Small intestine (tissue), 7 donors: ENCODE measurements at regions not wholly inside any gene's neighbourhood (a gene's known extent, or its start where the extent isn't known, plus 50 kb on each side); places are given as distances from the start of the nearest gene placed in this dataset.

Experiments
- DNase-seq, 2 donors: peaks; one replicate each; pipeline versions ENCODE4 v3.0.0 to v3.0.0-alpha.2; 2013
- FAIRE-seq: peaks from 2 replicates; lab custom pipeline; 2012; peaks lifted over from hg19 to GRCh38; lab: Jason Lieb, UNC
- H3K27ac ChIP-seq, 3 donors: one replicate each; pipeline ENCODE4 v1.5.1; 2013; ENCODE audit warnings: low read length in 2 of 3, mild to moderate bottlenecking in 2 of 3, control low read depth in 1 of 3, inconsistent platforms in 1 of 3, low read depth in 1 of 3, moderate library complexity in 1 of 3
- H3K27me3 ChIP-seq, 3 donors: one replicate each; pipeline ENCODE4 v1.6.1; 2013; ENCODE audit warnings: low read length in 3 of 3, inconsistent platforms in 1 of 3; ENCODE audit not compliant: control insufficient read depth in 3 of 3, insufficient read depth in 3 of 3
- H3K36me3 ChIP-seq, 3 donors: one replicate each; pipeline ENCODE4 v1.6.1; 2013; ENCODE audit warnings: low read length in 3 of 3, inconsistent platforms in 1 of 3, low read depth in 1 of 3, mild to moderate bottlenecking in 1 of 3, moderate library complexity in 1 of 3; ENCODE audit not compliant: control insufficient read depth in 3 of 3, insufficient read depth in 2 of 3
- H3K4me1 ChIP-seq, 3 donors: one replicate each; pipeline ENCODE4 v1.6.1; 2013; ENCODE audit warnings: low read length in 2 of 3, inconsistent platforms in 1 of 3, low read depth in 1 of 3, mild to moderate bottlenecking in 1 of 3, moderate library complexity in 1 of 3; ENCODE audit not compliant: control insufficient read depth in 3 of 3, insufficient read depth in 2 of 3
- H3K4me3 ChIP-seq, 3 donors: one replicate each; pipeline ENCODE4 v1.5.1; 2013; ENCODE audit warnings: low read length in 3 of 3, control low read depth in 1 of 3, inconsistent platforms in 1 of 3, low read depth in 1 of 3, mild to moderate bottlenecking in 1 of 3, moderate library complexity in 1 of 3
- H3K9me3 ChIP-seq, 2 donors: one replicate each; pipeline ENCODE4 v1.6.1; 2013; ENCODE audit warnings: low read depth in 1 of 2, low read length in 1 of 2; ENCODE audit not compliant: control insufficient read depth in 2 of 2, insufficient read depth in 1 of 2
- WGBS, 3 donors: extraction: QIAGEN DNeasy Blood & Tissue Kit; methylation state at CpG; one replicate each; pipeline ENCODE4 v1.1.7; 2013; 5-methylcytosine and 5-hydroxymethylcytosine counted together
- donor health status: healthy with polysubstance abuse.
- donor health status: control.
- donor health status: control.
- donor health status: Bipolar disorder and iron deficiency.
- donor health status: healthy.

DNA sequence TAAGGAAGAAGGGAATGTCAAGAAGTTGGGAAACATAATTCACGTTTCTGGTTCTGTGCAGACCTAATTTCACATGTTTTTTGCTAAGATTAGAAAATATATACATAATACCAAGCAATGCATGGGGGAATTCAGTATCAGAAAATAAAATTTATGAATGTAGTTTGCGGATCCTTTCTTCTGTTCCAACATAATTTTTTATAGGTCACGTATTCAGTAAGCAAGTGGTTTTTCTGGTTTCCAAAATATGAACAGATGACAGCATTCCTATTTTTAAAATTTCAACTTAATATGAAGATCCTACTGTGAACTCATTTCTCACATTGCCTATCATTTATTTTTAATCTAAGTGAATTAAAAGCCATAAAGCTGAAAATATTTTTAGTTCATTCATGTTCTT, 560.0 kb upstream of the NRG3 start:
- Histone ChIP-seq H3K9me3 (no peaks in the 10 kb centered on the region), H3K4me3 (no peak overlapping the region), H3K27ac (no peak overlapping the region), H3K36me3 (no peaks in the 10 kb centered on the region), H3K27me3 (no peaks in the 10 kb centered on the region), H3K4me1 (no peaks in the 10 kb centered on the region)
- DNase-seq = no peak
- FAIRE-seq = no peak
- 63 to 82% (median 71%) methylated on average over 3 of the region's 3 CpGs for WGBS, 3 donors

GRCh38 chr10:81348003-81348402, 527.0 kb upstream of the NRG3 start:
- WGBS, 3 donors = 72 to 90% (median 74%) methylated on average over 1 of the region's 1 CpG
- H3K4me3 ChIP-seq = no peak overlapping the region
- no peak overlapping the region for H3K27ac ChIP-seq
- no peaks in the 10 kb centered on the region for H3K36me3 ChIP-seq
- DNase-seq (no peak), FAIRE-seq (no peak)
- no peaks in the 10 kb centered on the region for H3K9me3 ChIP-seq
- no peaks in the 10 kb centered on the region for H3K27me3 ChIP-seq
- H3K4me1 ChIP-seq = no peaks in the 10 kb centered on the region

DNA sequence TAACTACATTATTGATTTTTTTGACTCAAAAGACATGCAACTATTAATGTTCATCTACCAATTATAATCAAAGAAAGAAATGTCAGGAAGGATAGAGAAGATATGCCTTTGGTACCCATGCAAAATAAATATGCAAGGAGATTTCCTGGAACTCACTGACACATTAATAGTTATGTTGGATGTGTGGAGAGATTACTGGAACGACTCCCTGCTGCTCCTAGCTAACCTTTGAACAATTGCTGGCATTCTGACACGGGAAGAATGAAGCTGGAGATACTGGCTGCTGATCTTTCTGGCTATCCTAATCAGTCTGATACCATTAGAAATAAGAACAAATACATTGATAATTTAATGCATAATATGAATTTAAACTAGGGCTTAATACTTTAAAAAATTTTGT, 507.9 kb upstream of the NRG3 start:
- Histone ChIP-seq H3K27me3 (no peaks in the 10 kb centered on the region), H3K4me3 (no peak overlapping the region), H3K4me1 (no peaks in the 10 kb centered on the region), H3K36me3 (no peaks in the 10 kb centered on the region), H3K9me3 (no peaks in the 10 kb centered on the region), H3K27ac (no peak overlapping the region)
- no peak for FAIRE-seq
- DNase-seq = no peak
- WGBS, 3 donors = 2 to 5% (median 4%) methylated on average over 2 of the region's 2 CpGs

DNA sequence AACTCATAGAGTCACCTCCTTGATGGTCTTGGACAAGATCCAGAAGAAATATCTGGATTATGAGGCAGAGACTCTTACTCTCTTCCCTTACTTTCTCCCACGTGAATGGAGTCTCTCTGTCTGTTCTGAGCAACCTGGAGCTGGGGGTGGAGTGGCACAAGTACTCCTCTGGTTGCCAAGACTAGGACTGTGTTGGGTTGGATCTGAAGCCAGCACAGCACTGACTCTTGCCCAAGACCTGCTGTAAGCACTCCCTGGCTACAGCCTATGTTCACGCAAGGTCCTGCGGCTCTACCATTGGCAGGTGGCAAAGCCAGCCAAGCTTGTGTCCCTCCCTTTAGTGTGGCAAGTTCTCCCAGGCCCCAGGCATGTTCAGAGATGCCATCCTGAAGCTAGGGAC, 488.2 kb upstream of the NRG3 start:
- Histone ChIP-seq H3K4me3 (no peak overlapping the region), H3K27me3 (no peaks in the 10 kb centered on the region), H3K9me3 (no peaks in the 10 kb centered on the region), H3K4me1 (no peaks in the 10 kb centered on the region), H3K36me3 (no peaks in the 10 kb centered on the region), H3K27ac (no peak overlapping the region)
- DNase-seq = no peak
- 68 to 86% (median 68%) methylated on average over 3 of the region's 3 CpGs for WGBS, 3 donors
- no peak for FAIRE-seq

DNA sequence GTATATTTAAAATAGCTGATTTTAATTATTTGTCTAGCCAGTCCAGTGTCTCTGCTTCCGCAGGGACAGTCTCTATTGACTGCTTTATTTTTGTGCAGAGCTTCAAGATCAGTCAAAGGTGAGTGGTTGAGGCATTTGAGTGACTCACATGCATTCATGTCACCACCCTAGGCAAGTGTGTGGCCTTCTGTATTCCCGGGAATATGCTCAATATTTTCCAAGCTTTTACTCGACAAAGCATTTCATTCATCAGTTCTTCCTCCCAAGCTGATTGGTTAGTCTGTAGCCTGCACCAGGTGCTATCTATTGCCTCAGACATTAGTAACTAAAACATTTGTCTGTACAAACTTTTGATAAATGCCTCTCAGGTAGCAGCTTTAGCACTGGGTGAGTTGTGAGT, 471.5 kb upstream of the NRG3 start:
- Histone ChIP-seq H3K27me3 (no peaks in the 10 kb centered on the region), H3K4me3 (no peak overlapping the region), H3K27ac (no peak overlapping the region), H3K4me1 (no peaks in the 10 kb centered on the region), H3K36me3 (no peaks in the 10 kb centered on the region), H3K9me3 (no peaks in the 10 kb centered on the region)
- DNase-seq (no peak), FAIRE-seq (no peak)
- 48 to 65% (median 53%) methylated on average over 3 of the region's 3 CpGs for WGBS, 3 donors

GRCh38 chr10:81405399-81405798, 469.6 kb upstream of the NRG3 start:
- no peak overlapping the region for H3K27ac ChIP-seq
- DNase-seq = no peak
- H3K36me3 ChIP-seq = no peaks in the 10 kb centered on the region
- no peaks in the 10 kb centered on the region for H3K27me3 ChIP-seq
- no peak for FAIRE-seq
- 76 to 86% (median 85%) methylated on average over 2 of the region's 2 CpGs for WGBS, 3 donors
- no peaks in the 10 kb centered on the region for H3K4me1 ChIP-seq
- H3K9me3 ChIP-seq = no peaks in the 10 kb centered on the region
- H3K4me3 ChIP-seq = no peak overlapping the region

- Histone ChIP-seq H3K4me1 (no peaks in the 10 kb centered on the region), H3K27me3 (no peaks in the 10 kb centered on the region), H3K9me3 (peaks cover 0 to 1% of the 10 kb centered on the region in 2 donors), H3K36me3 (no peaks in the 10 kb centered on the region), H3K27ac (no peak overlapping the region), H3K4me3 (no peak overlapping the region)
- FAIRE-seq (no peak), DNase-seq (no peak)
- WGBS, 3 donors = 8 to 23% (median 16%) methylated on average over 1 of the region's 1 CpG
Measured at GRCh38 chr10:81414038-81414437, 461.0 kb upstream of the NRG3 start.

DNA sequence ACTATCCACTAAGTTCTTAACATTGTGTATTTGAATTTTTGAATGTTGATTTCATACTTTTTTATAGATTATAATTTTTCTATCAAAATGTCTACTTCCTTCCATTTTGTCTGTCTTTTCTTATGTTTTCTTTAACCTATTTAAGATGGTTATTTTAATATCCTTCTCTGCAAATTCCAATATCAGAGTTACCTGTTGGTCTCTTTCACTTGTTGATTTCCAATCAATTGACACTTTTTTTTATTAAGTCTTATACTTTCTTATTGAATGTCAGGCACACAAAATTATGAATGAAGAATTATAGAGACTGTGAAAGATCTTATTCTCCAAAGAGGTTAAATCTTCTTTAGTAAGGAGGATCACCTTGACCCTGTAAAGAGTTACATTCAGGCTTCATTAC, 448.3 kb upstream of the NRG3 start:
- no peaks in the 10 kb centered on the region for H3K4me1 ChIP-seq
- FAIRE-seq (no peak), DNase-seq (no peak)
- no peaks in the 10 kb centered on the region for H3K27me3 ChIP-seq
- no peak overlapping the region for H3K4me3 ChIP-seq
- no peak overlapping the region for H3K27ac ChIP-seq
- no peaks in the 10 kb centered on the region for H3K36me3 ChIP-seq
- no peaks in the 10 kb centered on the region for H3K9me3 ChIP-seq

- 45 to 55% (median 49%) methylated on average over 2 of the region's 2 CpGs for WGBS, 3 donors
- DNase-seq = no peak
- Histone ChIP-seq H3K9me3 (no peaks in the 10 kb centered on the region), H3K4me3 (no peak overlapping the region), H3K36me3 (no peaks in the 10 kb centered on the region), H3K27ac (no peak overlapping the region), H3K4me1 (no peaks in the 10 kb centered on the region), H3K27me3 (no peaks in the 10 kb centered on the region)
- no peak for FAIRE-seq
Measured at GRCh38 chr10:81428456-81429134, 446.4 kb upstream of the NRG3 start.
